Common myeloid progenitor, CD34-positive (primary cell): ENCODE measurements at regions not wholly inside any gene's neighbourhood (a gene's known extent, or its start where the extent isn't known, plus 50 kb on each side); places are given as distances from the start of the nearest gene placed in this dataset.

Experiments
- CTCF ChIA-PET: fragments of 350-600 bp; sonication (Branson Sonifier 250); formaldehyde crosslinking; loops from one replicate; lab custom pipeline; 2021; ENCODE audit warnings: antibody characterized with exemption; lab: Charles Lee
- POLR2A ChIA-PET: fragments of 350-600 bp; sonication (Branson Sonifier 250); formaldehyde crosslinking; loops from one replicate; lab custom pipeline; 2021; ENCODE audit warnings: antibody characterized with exemption; lab: Charles Lee
- DNase-seq, 3 donors: peaks; one replicate each; pipeline versions ENCODE4 v3.0.0 to v3.0.0-alpha.2; 2013
- H3K27ac ChIP-seq, 2 experiments: 1 replicate in 1 of 2; 2 replicates in 1 of 2; pipeline ENCODE4 v1.7.0; 2013; ENCODE audit warnings: inconsistent platforms in 2 of 2, low read length in 2 of 2, mild to moderate bottlenecking in 2 of 2, low read depth in 1 of 2, moderate library complexity in 1 of 2; ENCODE audit not compliant: severe bottlenecking in 2 of 2, insufficient read depth in 1 of 2, poor library complexity in 1 of 2
- H3K27me3 ChIP-seq, 5 experiments: replicated peaks in 2 of 5; 1 replicate in 3 of 5; 2 replicates in 2 of 5; pipeline versions ENCODE4 v1.6.1 to v1.7.0; 2013; ENCODE audit warnings: low read length in 4 of 5, mild to moderate bottlenecking in 2 of 5, moderate library complexity in 2 of 5, inconsistent platforms in 1 of 5; ENCODE audit not compliant: insufficient read depth in 5 of 5, control insufficient read depth in 4 of 5
- H3K36me3 ChIP-seq, 4 experiments: 1 replicate in 2 of 4; 2 replicates in 2 of 4; pipeline versions ENCODE4 v1.6.1 to v1.7.0; 2013; ENCODE audit warnings: low read length in 3 of 4, control low read depth in 1 of 4, mild to moderate bottlenecking in 1 of 4; ENCODE audit not compliant: control insufficient read depth in 4 of 4, insufficient read depth in 4 of 4
- H3K4me1 ChIP-seq, 4 experiments: 1 replicate in 3 of 4; 2 replicates in 1 of 4; pipeline versions ENCODE4 v1.6.1 to v1.7.1; 2013; ENCODE audit warnings: low read length in 3 of 4, mild to moderate bottlenecking in 3 of 4, control low read depth in 1 of 4, inconsistent platforms in 1 of 4, moderate library complexity in 1 of 4; ENCODE audit not compliant: control insufficient read depth in 4 of 4, insufficient read depth in 4 of 4; ENCODE audit errors: control extremely low read depth in 1 of 4
- H3K4me3 ChIP-seq, 7 experiments: 1 replicate in 4 of 7; 2 replicates in 3 of 7; pipeline versions ENCODE4 v1.5.1 to v1.7.0; 2013; ENCODE audit warnings: mild to moderate bottlenecking in 7 of 7, low read length in 6 of 7, moderate library complexity in 6 of 7, inconsistent platforms in 2 of 7, low read depth in 2 of 7, control low read depth in 1 of 7; ENCODE audit not compliant: insufficient read depth in 4 of 7, control insufficient read depth in 1 of 7; ENCODE audit errors: extremely low read depth in 1 of 7
- H3K9me3 ChIP-seq, 5 experiments: 1 replicate in 4 of 5; 2 replicates in 1 of 5; pipeline versions ENCODE4 v1.6.1 to v1.7.1; 2013; ENCODE audit warnings: low read length in 4 of 5, mild to moderate bottlenecking in 2 of 5, inconsistent platforms in 1 of 5, low read depth in 1 of 5, moderate library complexity in 1 of 5; ENCODE audit not compliant: control insufficient read depth in 4 of 5, insufficient read depth in 2 of 5; ENCODE audit errors: control extremely low read depth in 1 of 5
- WGBS: methylation state at CpG from one replicate; pipeline ENCODE4 v1.1.5; 2013; ENCODE audit not compliant: insufficient coverage; 5-methylcytosine and 5-hydroxymethylcytosine counted together

GRCh38 chr6:87784690-87785089 lies 82.7 kb upstream of the AKIRIN2 start:
- Histone ChIP-seq H3K27me3 (no peaks in the 10 kb centered on the region), H3K4me1 (peaks cover 0 to 7% (median 4%) of the 10 kb centered on the region in 4 experiments), H3K36me3 (no peaks in the 10 kb centered on the region), H3K9me3 (peaks cover 0 to 6% (median 0%) of the 10 kb centered on the region in 5 experiments), H3K4me3 (no peak overlapping the region), H3K27ac (no peak overlapping the region)
- no peak for DNase-seq
- ChIA-PET CTCF (interaction anchor here (1.0 to 1.7 kb wide), 2 partner anchors 25 to 47 kb away, joined by 3 to 4 read pairs; no protein-coding TSS in a partner anchor), POLR2A (no interaction called here)
- 85% methylated on average over 2 of the region's 2 CpGs for WGBS

GRCh38 chr6:87784051-87784450 lies 82.0 kb upstream of the AKIRIN2 start:
- Histone ChIP-seq H3K4me1 (peaks cover 0 to under 1% (median under 1%) of the 10 kb centered on the region in 4 experiments), H3K4me3 (no peak overlapping the region), H3K36me3 (no peaks in the 10 kb centered on the region), H3K27me3 (no peaks in the 10 kb centered on the region), H3K27ac (no peak overlapping the region), H3K9me3 (peaks cover 0 to 6% (median 0%) of the 10 kb centered on the region in 5 experiments)
- no peak for DNase-seq
- ChIA-PET CTCF (interaction anchor here (1.0 to 1.9 kb wide), 3 partner anchors 11 to 48 kb away, joined by 3 to 6 read pairs (median 4); no protein-coding TSS in a partner anchor), POLR2A (no interaction called here)

- Histone ChIP-seq H3K4me3 (no peak overlapping the region), H3K4me1 (no peaks in the 10 kb centered on the region), H3K9me3 (no peaks in the 10 kb centered on the region), H3K36me3 (no peaks in the 10 kb centered on the region), H3K27me3 (no peaks in the 10 kb centered on the region), H3K27ac (no peak overlapping the region)
- 75% methylated on average over 1 of the region's 2 CpGs for WGBS
- no peak for DNase-seq
- CTCF ChIA-PET = no interaction called here
- POLR2A ChIA-PET = no interaction called here
Measured at GRCh38 chr6:87779542-87779941, 77.5 kb upstream of the AKIRIN2 start.

GRCh38 chr6:87772597-87773530 lies 70.8 kb upstream of the AKIRIN2 start:
- POLR2A ChIA-PET = no interaction called here
- CTCF ChIA-PET = interaction anchor here (0.9 to 1.7 kb wide), 2 partner anchors 9 to 11 kb away, joined by 4 to 6 read pairs; no protein-coding TSS in a partner anchor
- no peak for DNase-seq
- Histone ChIP-seq H3K4me1 (no peaks in the 10 kb centered on the region), H3K27ac (no peak overlapping the region), H3K4me3 (no peak overlapping the region), H3K9me3 (no peaks in the 10 kb centered on the region), H3K36me3 (no peaks in the 10 kb centered on the region), H3K27me3 (no peaks in the 10 kb centered on the region)
- WGBS = 95% methylated on average over 6 of the region's 6 CpGs

- no peaks in the 10 kb centered on the region for H3K4me1 ChIP-seq
- no peak for DNase-seq
- POLR2A ChIA-PET = interaction anchor here (0.5 kb wide), 1 partner anchor 1958 kb away, joined by 3 read pairs; no protein-coding TSS in a partner anchor
- H3K4me3 ChIP-seq = no peak overlapping the region
- no peaks in the 10 kb centered on the region for H3K9me3 ChIP-seq
- CTCF ChIA-PET = no interaction called here
- no peaks in the 10 kb centered on the region for H3K36me3 ChIP-seq
- no peaks in the 10 kb centered on the region for H3K27me3 ChIP-seq
- no peak overlapping the region for H3K27ac ChIP-seq
- 99% methylated on average over 9 of the region's 10 CpGs for WGBS
Measured at GRCh38 chr6:87767478-87767877, 65.4 kb upstream of the AKIRIN2 start.

GRCh38 chr6:87766211-87766610 lies 64.2 kb upstream of the AKIRIN2 start:
- Histone ChIP-seq H3K27ac (no peak overlapping the region), H3K4me3 (no peak overlapping the region), H3K27me3 (no peaks in the 10 kb centered on the region), H3K4me1 (no peaks in the 10 kb centered on the region), H3K9me3 (no peaks in the 10 kb centered on the region), H3K36me3 (no peaks in the 10 kb centered on the region)
- WGBS = no CpG with 5 or more reads among the region's 2 CpGs
- ChIA-PET POLR2A (no interaction called here), CTCF (interaction anchor here (0.9 to 1.2 kb wide), 2 partner anchors 9 to 12 kb away, joined by 3 to 4 read pairs; no protein-coding TSS in a partner anchor)
- DNase-seq = no peak

GRCh38 chr6:87763901-87764300 lies 61.9 kb upstream of the AKIRIN2 start:
- no peak overlapping the region for H3K4me3 ChIP-seq
- H3K9me3 ChIP-seq = no peaks in the 10 kb centered on the region
- H3K36me3 ChIP-seq = no peaks in the 10 kb centered on the region
- H3K4me1 ChIP-seq = no peaks in the 10 kb centered on the region
- H3K27ac ChIP-seq = no peak overlapping the region
- no peak for DNase-seq
- ChIA-PET POLR2A (interaction anchor here (0.5 kb wide), 1 partner anchor 593 kb away, joined by 7 read pairs; no protein-coding TSS in a partner anchor), CTCF (interaction anchor here (1.2 kb wide), 1 partner anchor 8 kb away, joined by 4 read pairs; no protein-coding TSS in a partner anchor)
- no peaks in the 10 kb centered on the region for H3K27me3 ChIP-seq
- WGBS = 100% methylated on average over 4 of the region's 4 CpGs
